OCI-LY7 (cell line): ENCODE measurements at regions not wholly inside any gene's neighbourhood (a gene's known extent, or its start where the extent isn't known, plus 50 kb on each side); places are given as distances from the start of the nearest gene placed in this dataset.

Experiments
- BruUV-seq: library from RNA; stranded (reverse); fragments of 400-500 nt; replicated peaks from 2 replicates; lab custom pipeline; 2021; lab: Mats Ljungman, UMichigan
- CTCF ChIA-PET: fragments of 300-600 bp; sonication (Branson Sonifier 250); formaldehyde crosslinking; loops from one replicate; lab custom pipeline; 2022; ENCODE audit warnings: antibody characterized with exemption; ENCODE audit not compliant: unreplicated experiment; lab: Charles Lee
- POLR2A ChIA-PET: fragments of 300-600 bp; sonication (Branson Sonifier 250); formaldehyde crosslinking; loops from one replicate; lab custom pipeline; 2022; ENCODE audit warnings: antibody characterized with exemption; lab: Charles Lee
- DNase-seq: peaks from one replicate; pipeline ENCODE4 v3.0.0-alpha.2; 2015; ENCODE audit warnings: low spot score
- H2AFZ ChIP-seq: fragments of 200-600 bp; sonication (generic), shearing (Covaris generic); 2 replicates; pipeline ENCODE4 v1.6.1; 2014; ENCODE audit warnings: mild to moderate bottlenecking, antibody characterized with exemption, low read length, moderate library complexity
- H3K27ac ChIP-seq: fragments of 200-600 bp; sonication (generic); 2 replicates; pipeline ENCODE4 v1.5.1; 2014; ENCODE audit warnings: mixed run types, low read depth, mild to moderate bottlenecking, moderate library complexity, low read length, inconsistent platforms; ENCODE audit not compliant: poor library complexity, severe bottlenecking
- H3K36me3 ChIP-seq: fragments of 200-600 bp; sonication (generic); 2 replicates; pipeline ENCODE4 v1.6.1; 2014; ENCODE audit warnings: mild to moderate bottlenecking, antibody characterized with exemption, low read length, moderate library complexity, mixed read lengths; ENCODE audit not compliant: insufficient read depth
- H3K4me1 ChIP-seq: fragments of 200-600 bp; sonication (generic); 2 replicates; pipeline ENCODE4 v1.5.1; 2014; ENCODE audit warnings: mild to moderate bottlenecking, low read length; ENCODE audit not compliant: insufficient read depth, poor library complexity, severe bottlenecking
- H3K4me2 ChIP-seq: fragments of 200-600 bp; sonication (generic); 2 replicates; pipeline ENCODE4 v1.6.1; 2014; ENCODE audit warnings: mild to moderate bottlenecking, low read length
- H3K4me3 ChIP-seq: fragments of 200-600 bp; sonication (generic); 2 replicates; pipeline ENCODE4 v1.5.1; 2014; ENCODE audit warnings: mild to moderate bottlenecking, low read depth, low read length; ENCODE audit not compliant: poor library complexity, severe bottlenecking
- H3K79me2 ChIP-seq: fragments of 200-600 bp; sonication (generic); 2 replicates; pipeline ENCODE4 v1.6.1; 2016; ENCODE audit warnings: low read depth, mild to moderate bottlenecking, low read length, moderate library complexity, mixed read lengths; ENCODE audit not compliant: insufficient read depth
- H3K9me2 ChIP-seq: fragments of 200-600 bp; sonication (generic); 2 replicates; pipeline ENCODE4 v1.6.1; 2016; ENCODE audit warnings: mild to moderate bottlenecking, low read length, mixed read lengths; ENCODE audit not compliant: insufficient read depth
- H3K9me3 ChIP-seq: fragments of 200-600 bp; sonication (generic); 2 replicates; pipeline ENCODE4 v1.6.1; 2014; ENCODE audit warnings: mild to moderate bottlenecking, mixed run types, low read length, mixed read lengths
- H4K20me1 ChIP-seq: fragments of 200-600 bp; sonication (generic); 2 replicates; pipeline ENCODE4 v1.6.1; 2014; ENCODE audit warnings: mild to moderate bottlenecking, antibody characterized with exemption, low read length, moderate library complexity, mixed read lengths; ENCODE audit not compliant: insufficient read depth
- EZH2phosphoT487 ChIP-seq: fragments of 200-600 bp; sonication (generic); IDR thresholded peaks from 2 replicates; pipeline ENCODE4 v1.6.1; 2018; ENCODE audit warnings: low read depth, borderline replicate concordance, mild to moderate bottlenecking, mixed run types, antibody characterized with exemption, low read length, moderate library complexity, mixed read lengths
- intact Hi-C: fragments of 100-400 bp; cut with micrococcal nuclease; formaldehyde crosslinking; loops from one replicate; pipeline ENCODE4 v1.10.0; 2022; ENCODE audit not compliant: unreplicated experiment
- TF ChIP-seq, protein P1 (sequence below): fragments of 200-600 bp; sonication (generic); conservative IDR thresholded peaks from 2 replicates; pipeline ENCODE4 v1.5.1; 2014; ENCODE audit warnings: mild to moderate bottlenecking, antibody characterized with exemption, low read length, moderate library complexity, mixed read lengths

DNA sequence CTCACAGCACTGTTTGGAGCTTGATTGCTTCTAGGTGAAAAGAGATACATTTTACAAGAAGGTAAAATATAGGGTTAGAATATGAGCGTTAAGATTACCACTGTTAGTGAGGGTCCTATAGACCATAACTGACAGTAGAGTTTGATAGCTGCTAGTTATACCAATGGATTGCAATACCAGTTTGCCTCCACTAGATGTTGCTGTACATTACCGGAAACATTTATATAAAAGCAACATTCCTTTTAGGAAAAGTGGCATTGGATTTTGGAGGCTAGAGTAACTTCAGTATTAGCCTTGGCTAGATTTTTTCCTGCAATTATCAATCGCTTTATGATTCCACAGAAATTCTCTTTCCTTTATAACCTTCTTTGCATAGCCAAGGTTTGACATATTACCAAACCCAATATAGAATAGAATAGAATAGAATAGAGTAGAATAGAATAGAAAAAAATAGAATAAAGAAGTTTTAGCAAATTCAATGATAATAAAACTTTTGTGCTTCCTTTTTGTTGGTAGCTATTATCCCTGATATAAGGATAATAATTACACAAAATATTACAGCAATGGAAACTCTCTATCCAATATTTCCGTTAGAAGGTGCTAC, 1093.6 kb upstream of the ALCAM start:
- ChIA-PET POLR2A (interaction anchor here (0.6 to 1.5 kb wide), 3 partner anchors 8 to 239 kb away, joined by 3 to 4 read pairs (median 4); no protein-coding TSS in a partner anchor), CTCF (interaction anchor here (0.6 kb wide), 1 partner anchor 1680 kb away, joined by 4 read pairs; no protein-coding TSS in a partner anchor)
- peak; percentile 37 for DNase-seq

DNA sequence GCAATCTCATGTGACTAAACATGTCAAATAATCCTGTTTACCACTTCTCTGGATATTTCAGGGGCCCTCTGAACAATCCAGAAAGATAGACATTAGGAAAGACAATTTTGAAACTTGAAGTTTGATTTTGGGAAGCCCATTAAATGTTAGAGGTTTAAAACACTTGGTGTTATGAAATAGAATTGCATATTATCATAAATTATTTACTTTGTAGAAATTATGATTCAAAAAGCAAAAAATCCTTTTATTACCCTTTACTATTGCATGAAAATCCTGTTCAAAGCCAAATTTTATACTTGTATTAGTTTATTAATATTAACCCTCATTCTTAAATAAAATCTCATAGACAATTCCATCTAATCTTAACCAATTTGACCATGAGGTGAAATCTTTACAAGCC, 1091.5 kb upstream of the ALCAM start:
- ChIA-PET CTCF (no interaction called here), POLR2A (interaction anchor here (0.8 kb wide), 1 partner anchor 638 kb away, joined by 3 read pairs; no protein-coding TSS in a partner anchor)
- DNase-seq, result no peak
- intact Hi-C loops, result loop anchor here (5.0 kb wide), 1 partner anchor 1242 kb away; no protein-coding TSS in a partner anchor
- no peaks in the 10 kb centered on the region for H3K9me3 ChIP-seq
- H3K27ac ChIP-seq, result no peak overlapping the region
- no peaks in the 10 kb centered on the region for H3K4me1 ChIP-seq
- H3K9me2 ChIP-seq, result no peaks in the 10 kb centered on the region
- no peaks in the 10 kb centered on the region for H4K20me1 ChIP-seq
- TF ChIP-seq, protein P1, sequence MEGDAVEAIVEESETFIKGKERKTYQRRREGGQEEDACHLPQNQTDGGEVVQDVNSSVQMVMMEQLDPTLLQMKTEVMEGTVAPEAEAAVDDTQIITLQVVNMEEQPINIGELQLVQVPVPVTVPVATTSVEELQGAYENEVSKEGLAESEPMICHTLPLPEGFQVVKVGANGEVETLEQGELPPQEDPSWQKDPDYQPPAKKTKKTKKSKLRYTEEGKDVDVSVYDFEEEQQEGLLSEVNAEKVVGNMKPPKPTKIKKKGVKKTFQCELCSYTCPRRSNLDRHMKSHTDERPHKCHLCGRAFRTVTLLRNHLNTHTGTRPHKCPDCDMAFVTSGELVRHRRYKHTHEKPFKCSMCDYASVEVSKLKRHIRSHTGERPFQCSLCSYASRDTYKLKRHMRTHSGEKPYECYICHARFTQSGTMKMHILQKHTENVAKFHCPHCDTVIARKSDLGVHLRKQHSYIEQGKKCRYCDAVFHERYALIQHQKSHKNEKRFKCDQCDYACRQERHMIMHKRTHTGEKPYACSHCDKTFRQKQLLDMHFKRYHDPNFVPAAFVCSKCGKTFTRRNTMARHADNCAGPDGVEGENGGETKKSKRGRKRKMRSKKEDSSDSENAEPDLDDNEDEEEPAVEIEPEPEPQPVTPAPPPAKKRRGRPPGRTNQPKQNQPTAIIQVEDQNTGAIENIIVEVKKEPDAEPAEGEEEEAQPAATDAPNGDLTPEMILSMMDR, result no peak
- no peak for TF ChIP-seq EZH2phosphoT487
- H3K4me3 ChIP-seq, result no peak overlapping the region
- no peaks in the 10 kb centered on the region for H3K36me3 ChIP-seq
- H3K4me2 ChIP-seq, result no peak overlapping the region
- no peak overlapping the region for H2AFZ ChIP-seq
- BruUV-seq, result no TSS peak
- H3K79me2 ChIP-seq, result no peaks in the 10 kb centered on the region

More for the DNA sequence above, 1093.6 kb upstream of the ALCAM start:
- Histone ChIP-seq H2AFZ (no peak overlapping the region), H3K9me3 (no peaks in the 10 kb centered on the region), H3K9me2 (no peaks in the 10 kb centered on the region), H3K4me3 (no peak overlapping the region), H3K79me2 (no peaks in the 10 kb centered on the region), H3K4me2 (no peak overlapping the region), H3K4me1 (no peaks in the 10 kb centered on the region), H4K20me1 (no peaks in the 10 kb centered on the region), H3K27ac (no peak overlapping the region), H3K36me3 (no peaks in the 10 kb centered on the region)
- intact Hi-C loops, result loop anchor here (5.0 kb wide), 1 partner anchor 1094 kb away; the partner anchor contains the start of gene ALCAM
- no TSS peak for BruUV-seq
- TF ChIP-seq, protein P1, result peak; percentile 94
- no peak for TF ChIP-seq EZH2phosphoT487

DNA sequence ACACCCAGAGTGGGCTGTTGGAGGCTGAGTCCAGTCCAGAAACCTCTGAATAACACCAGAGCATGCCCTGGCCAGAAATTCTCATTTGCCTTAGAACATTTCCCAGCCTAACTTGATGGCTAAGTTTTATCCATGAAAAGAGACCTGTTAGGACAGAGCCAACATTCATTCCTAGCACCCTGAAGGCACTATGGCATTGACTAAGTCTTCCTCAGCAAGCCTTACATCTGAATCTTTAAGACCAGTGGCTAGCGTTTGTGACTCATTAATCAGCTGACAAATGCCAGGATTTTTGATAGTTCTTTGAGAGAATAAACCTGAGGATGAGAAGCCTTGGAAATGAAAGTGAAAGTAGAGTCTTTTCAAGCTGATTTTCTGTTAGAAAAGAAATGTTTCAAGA, 1087.1 kb upstream of the ALCAM start:
- Histone ChIP-seq H3K9me3 (peaks cover 13% of the 10 kb centered on the region; the same call in 1 of the 2 replicates), H4K20me1 (no peaks in the 10 kb centered on the region), H3K4me3 (no peak overlapping the region), H3K36me3 (no peaks in the 10 kb centered on the region), H3K4me1 (no peaks in the 10 kb centered on the region), H3K27ac (no peak overlapping the region), H3K79me2 (no peaks in the 10 kb centered on the region), H2AFZ (peak overlapping the region; percentile 15; the same call in 1 of the 2 replicates), H3K9me2 (no peaks in the 10 kb centered on the region), H3K4me2 (peak overlapping the region; percentile 14)
- intact Hi-C loops, result loop anchor here (5.0 kb wide), 1 partner anchor 1238 kb away; no protein-coding TSS in a partner anchor
- DNase-seq, result no peak
- ChIA-PET CTCF (no interaction called here), POLR2A (interaction anchor here (0.6 to 2.6 kb wide), 2 partner anchors 12 to 262 kb away, joined by 3 to 7 read pairs; no protein-coding TSS in a partner anchor)
- no TSS peak for BruUV-seq
- TF ChIP-seq EZH2phosphoT487, result no peak
- TF ChIP-seq, protein P1, result no peak
